Islet of Langerhans (tissue), 1 donor: ENCODE measurements at regions not wholly inside any gene's neighbourhood (a gene's known extent, or its start where the extent isn't known, plus 50 kb on each side); places are given as distances from the start of the nearest gene placed in this dataset.
"Not testable (repeated sequence)": the region's sequence is repeated elsewhere in the genome, so short reads cannot be mapped to it uniquely, and the experiment has no call there.

Experiments used
- FAIRE-seq: peaks from one replicate; lab custom pipeline; 2011; peaks lifted over from hg19 to GRCh38; lab: Jason Lieb, UNC

GRCh38 chr1:14138687-14139086 is 438.7 kb downstream of the PRDM2 start:
- no peak for FAIRE-seq

GRCh38 chr1:14140831-14141401 is 440.9 kb downstream of the PRDM2 start:
- FAIRE-seq: no peak

DNA sequence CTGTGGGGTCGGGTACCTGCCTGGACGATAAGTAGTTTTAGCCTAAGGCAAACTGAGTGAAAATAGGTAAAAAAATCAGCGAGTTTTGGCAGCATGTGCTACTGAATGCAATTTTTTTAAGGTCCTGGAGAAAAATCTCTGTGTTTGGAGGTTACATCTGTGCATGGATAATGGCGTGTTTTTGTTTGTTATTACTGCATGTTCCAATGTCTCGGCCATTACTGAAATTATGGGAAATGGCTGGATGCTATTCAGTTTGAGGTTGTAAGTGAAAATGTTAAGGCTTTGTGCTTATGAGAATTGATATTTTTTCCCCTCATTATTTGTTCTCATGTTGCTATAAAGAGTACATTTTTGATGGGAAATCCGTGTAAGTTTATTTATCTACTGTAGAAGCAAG is 441.7 kb downstream of the PRDM2 start:
- no peak for FAIRE-seq

GRCh38 chr1:14142397-14143100 is 442.6 kb downstream of the PRDM2 start:
- FAIRE-seq: no peak

- FAIRE-seq: no peak
Measured at GRCh38 chr1:14143777-14144176, 443.8 kb downstream of the PRDM2 start.

DNA sequence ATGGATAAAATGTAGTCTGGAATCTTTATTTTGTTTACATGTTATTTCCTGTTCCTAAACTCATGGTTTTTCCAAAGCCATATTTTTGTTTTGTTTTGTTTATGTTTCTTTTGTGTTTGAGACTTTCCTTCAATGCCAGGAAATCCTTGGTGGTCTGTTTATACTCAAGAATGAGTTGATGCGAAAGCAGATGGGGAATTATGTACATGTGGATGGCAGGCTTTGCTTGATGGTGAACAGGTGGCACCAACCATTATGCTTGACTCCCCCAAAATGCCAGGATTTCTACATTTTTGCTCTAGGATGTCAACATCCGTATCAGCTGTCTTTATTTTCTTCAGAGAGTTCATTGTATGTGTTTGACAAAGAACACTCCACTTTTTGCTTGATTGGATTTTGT is 448.5 kb downstream of the PRDM2 start:
- FAIRE-seq: no peak

GRCh38 chr1:14149431-14149830 is 449.1 kb upstream of the KAZN start:
- no peak for FAIRE-seq

- FAIRE-seq: no peak
Measured at GRCh38 chr1:14156543-14156942, 441.9 kb upstream of the KAZN start.

GRCh38 chr1:14160781-14161180 is 437.7 kb upstream of the KAZN start:
- FAIRE-seq: no peak

DNA sequence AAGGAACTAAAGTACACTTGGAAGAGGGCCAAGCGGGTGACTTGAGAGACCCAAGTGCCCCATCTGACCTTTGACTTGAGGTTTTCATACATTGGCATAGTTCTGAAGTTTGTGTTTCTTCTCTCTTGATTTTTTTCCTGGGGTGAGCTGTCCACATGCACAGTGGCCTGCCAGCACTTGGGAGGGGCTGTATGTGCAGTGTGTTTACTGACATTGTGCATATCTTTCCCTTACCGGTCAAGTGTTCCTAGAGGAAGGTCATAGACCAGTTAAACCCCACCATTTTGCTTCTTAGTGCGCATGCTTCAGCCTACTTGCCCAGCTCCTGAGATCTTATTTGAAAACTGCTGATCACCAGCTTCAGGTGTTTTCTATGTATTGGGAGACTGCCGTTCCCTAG is 435.2 kb upstream of the KAZN start:
- FAIRE-seq: no peak

- FAIRE-seq: no peak
Measured at GRCh38 chr1:14165371-14165801, 433.1 kb upstream of the KAZN start.

GRCh38 chr1:14167884-14168283 is 430.6 kb upstream of the KAZN start:
- no peak for FAIRE-seq

- no peak for FAIRE-seq
Measured at GRCh38 chr1:14168326-14169063, 430.0 kb upstream of the KAZN start.

DNA sequence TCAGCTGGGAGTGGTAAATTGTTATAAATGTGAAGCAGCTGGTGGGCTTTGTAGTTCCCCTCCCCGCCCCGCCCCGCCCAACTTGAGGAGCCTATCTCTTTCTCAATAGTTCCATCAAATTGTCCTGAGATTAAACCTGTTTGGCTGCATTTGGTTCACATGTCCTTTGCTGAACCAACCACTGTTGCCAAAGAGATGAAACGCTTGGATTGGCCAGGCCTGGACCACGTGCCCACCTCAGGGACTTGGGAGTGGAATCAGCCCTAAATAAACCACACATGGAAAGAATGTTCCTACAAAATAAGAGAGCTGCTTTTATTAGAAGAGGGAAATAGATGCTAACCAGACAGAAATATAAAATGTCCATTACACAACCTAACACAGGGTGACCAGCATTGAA is 424.9 kb upstream of the KAZN start:
- FAIRE-seq: no peak

- not testable (repeated sequence) for FAIRE-seq
Measured at GRCh38 chr1:14177866-14178265, 420.6 kb upstream of the KAZN start.

DNA sequence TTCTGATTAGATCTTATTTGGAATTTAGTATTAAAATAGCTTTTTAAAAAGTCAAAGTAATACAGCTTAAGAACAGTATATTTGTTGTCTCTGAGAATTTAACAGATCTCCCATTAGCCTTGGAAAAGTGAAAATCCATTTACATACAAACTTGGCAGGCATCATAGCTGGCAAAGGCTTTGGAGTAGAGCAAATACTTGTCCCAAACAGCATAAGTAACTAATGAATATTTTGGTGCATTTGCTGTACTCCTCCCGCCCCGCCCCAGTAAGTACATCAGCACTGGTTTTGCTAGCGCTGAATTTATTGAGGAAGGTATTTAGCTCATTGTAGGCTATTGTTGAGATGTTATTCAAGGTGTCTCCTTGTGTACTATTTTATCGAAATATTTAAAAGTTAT is 417.7 kb upstream of the KAZN start:
- FAIRE-seq: no peak

GRCh38 chr1:14181191-14181795 is 417.2 kb upstream of the KAZN start:
- FAIRE-seq: no peak

GRCh38 chr1:14182856-14183255 is 415.6 kb upstream of the KAZN start:
- FAIRE-seq: no peak

DNA sequence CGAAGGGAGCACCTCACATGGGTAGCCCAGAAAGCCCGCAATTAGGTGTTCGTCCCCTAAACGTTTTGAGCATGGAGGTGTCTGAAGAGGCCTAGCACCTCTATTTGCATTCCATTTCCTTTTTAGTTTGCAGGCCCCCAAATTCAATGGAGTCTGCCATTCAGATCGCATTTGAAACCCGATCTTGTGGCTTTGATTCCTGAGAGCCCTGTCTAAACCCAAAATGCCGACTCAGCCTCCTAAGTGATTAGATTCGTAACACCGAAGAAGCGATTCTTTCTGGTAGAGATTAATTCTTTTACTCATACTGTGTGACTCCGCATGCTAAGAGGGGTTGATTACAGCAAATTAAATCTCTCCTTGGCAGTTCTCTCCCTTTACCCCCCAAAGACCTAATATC is 415.2 kb upstream of the KAZN start:
- no peak for FAIRE-seq

- FAIRE-seq: no peak
Measured at GRCh38 chr1:14184454-14184853, 414.0 kb upstream of the KAZN start.

- no peak for FAIRE-seq
Measured at GRCh38 chr1:14189381-14189780, 409.1 kb upstream of the KAZN start.

GRCh38 chr1:14190508-14190907 is 408.0 kb upstream of the KAZN start:
- FAIRE-seq: no peak

GRCh38 chr1:14194511-14194910 is 404.0 kb upstream of the KAZN start:
- no peak for FAIRE-seq
